OCI-LY7 (cell line): ENCODE measurements at regions not wholly inside any gene's neighbourhood (a gene's known extent, or its start where the extent isn't known, plus 50 kb on each side); places are given as distances from the start of the nearest gene placed in this dataset.

ENCODE experiments used
- BruUV-seq: library from RNA; stranded (reverse); fragments of 400-500 nt; replicated peaks from 2 replicates; lab custom pipeline; 2021; lab: Mats Ljungman, UMichigan
- CTCF ChIA-PET: fragments of 300-600 bp; sonication (Branson Sonifier 250); formaldehyde crosslinking; loops from one replicate; lab custom pipeline; 2022; ENCODE audit warnings: antibody characterized with exemption; ENCODE audit not compliant: unreplicated experiment; lab: Charles Lee
- POLR2A ChIA-PET: fragments of 300-600 bp; sonication (Branson Sonifier 250); formaldehyde crosslinking; loops from one replicate; lab custom pipeline; 2022; ENCODE audit warnings: antibody characterized with exemption; lab: Charles Lee
- DNase-seq: peaks from one replicate; pipeline ENCODE4 v3.0.0-alpha.2; 2015; ENCODE audit warnings: low spot score
- H2AFZ ChIP-seq: fragments of 200-600 bp; sonication (generic), shearing (Covaris generic); 2 replicates; pipeline ENCODE4 v1.6.1; 2014; ENCODE audit warnings: mild to moderate bottlenecking, antibody characterized with exemption, low read length, moderate library complexity
- H3K27ac ChIP-seq: fragments of 200-600 bp; sonication (generic); 2 replicates; pipeline ENCODE4 v1.5.1; 2014; ENCODE audit warnings: mixed run types, low read depth, mild to moderate bottlenecking, moderate library complexity, low read length, inconsistent platforms; ENCODE audit not compliant: poor library complexity, severe bottlenecking
- H3K36me3 ChIP-seq: fragments of 200-600 bp; sonication (generic); 2 replicates; pipeline ENCODE4 v1.6.1; 2014; ENCODE audit warnings: mild to moderate bottlenecking, antibody characterized with exemption, low read length, moderate library complexity, mixed read lengths; ENCODE audit not compliant: insufficient read depth
- H3K4me1 ChIP-seq: fragments of 200-600 bp; sonication (generic); 2 replicates; pipeline ENCODE4 v1.5.1; 2014; ENCODE audit warnings: mild to moderate bottlenecking, low read length; ENCODE audit not compliant: insufficient read depth, poor library complexity, severe bottlenecking
- H3K4me2 ChIP-seq: fragments of 200-600 bp; sonication (generic); 2 replicates; pipeline ENCODE4 v1.6.1; 2014; ENCODE audit warnings: mild to moderate bottlenecking, low read length
- H3K4me3 ChIP-seq: fragments of 200-600 bp; sonication (generic); 2 replicates; pipeline ENCODE4 v1.5.1; 2014; ENCODE audit warnings: mild to moderate bottlenecking, low read depth, low read length; ENCODE audit not compliant: poor library complexity, severe bottlenecking
- H3K79me2 ChIP-seq: fragments of 200-600 bp; sonication (generic); 2 replicates; pipeline ENCODE4 v1.6.1; 2016; ENCODE audit warnings: low read depth, mild to moderate bottlenecking, low read length, moderate library complexity, mixed read lengths; ENCODE audit not compliant: insufficient read depth
- H3K9me2 ChIP-seq: fragments of 200-600 bp; sonication (generic); 2 replicates; pipeline ENCODE4 v1.6.1; 2016; ENCODE audit warnings: mild to moderate bottlenecking, low read length, mixed read lengths; ENCODE audit not compliant: insufficient read depth
- H3K9me3 ChIP-seq: fragments of 200-600 bp; sonication (generic); 2 replicates; pipeline ENCODE4 v1.6.1; 2014; ENCODE audit warnings: mild to moderate bottlenecking, mixed run types, low read length, mixed read lengths
- H4K20me1 ChIP-seq: fragments of 200-600 bp; sonication (generic); 2 replicates; pipeline ENCODE4 v1.6.1; 2014; ENCODE audit warnings: mild to moderate bottlenecking, antibody characterized with exemption, low read length, moderate library complexity, mixed read lengths; ENCODE audit not compliant: insufficient read depth
- EZH2phosphoT487 ChIP-seq: fragments of 200-600 bp; sonication (generic); IDR thresholded peaks from 2 replicates; pipeline ENCODE4 v1.6.1; 2018; ENCODE audit warnings: low read depth, borderline replicate concordance, mild to moderate bottlenecking, mixed run types, antibody characterized with exemption, low read length, moderate library complexity, mixed read lengths
- intact Hi-C: fragments of 100-400 bp; cut with micrococcal nuclease; formaldehyde crosslinking; loops from one replicate; pipeline ENCODE4 v1.10.0; 2022; ENCODE audit not compliant: unreplicated experiment
- TF ChIP-seq, protein P1 (sequence below): fragments of 200-600 bp; sonication (generic); conservative IDR thresholded peaks from 2 replicates; pipeline ENCODE4 v1.5.1; 2014; ENCODE audit warnings: mild to moderate bottlenecking, antibody characterized with exemption, low read length, moderate library complexity, mixed read lengths

DNA sequence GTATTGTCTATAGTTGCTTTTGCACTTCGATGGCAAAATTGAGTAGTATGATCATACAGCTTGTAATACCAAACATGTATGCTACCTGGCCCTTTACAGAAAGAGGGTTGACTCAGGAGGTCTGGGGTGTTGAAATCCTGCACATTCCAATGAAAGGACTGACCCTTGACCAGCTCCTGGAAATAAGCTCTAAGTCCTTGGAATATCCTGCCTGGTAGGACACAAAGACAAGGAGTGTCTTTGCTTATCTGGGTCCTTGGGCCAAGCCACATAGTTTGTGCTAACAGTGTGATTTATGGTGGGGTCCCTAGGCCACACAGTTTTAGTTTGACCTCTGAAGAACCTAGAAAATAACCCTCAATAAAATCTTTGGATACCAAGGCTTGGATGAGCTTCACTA lies 89.3 kb upstream of the FTMT start:
- Histone ChIP-seq H2AFZ (no peak overlapping the region), H3K4me1 (no peaks in the 10 kb centered on the region), H3K27ac (no peak overlapping the region), H3K4me2 (no peak overlapping the region), H3K9me3 (no peaks in the 10 kb centered on the region), H3K4me3 (no peak overlapping the region), H3K36me3 (no peaks in the 10 kb centered on the region), H3K9me2 (no peaks in the 10 kb centered on the region), H3K79me2 (no peaks in the 10 kb centered on the region), H4K20me1 (no peaks in the 10 kb centered on the region)
- intact Hi-C loops: no loop called here
- no peak for DNase-seq
- CTCF ChIA-PET: no interaction called here
- TF ChIP-seq, protein P1, sequence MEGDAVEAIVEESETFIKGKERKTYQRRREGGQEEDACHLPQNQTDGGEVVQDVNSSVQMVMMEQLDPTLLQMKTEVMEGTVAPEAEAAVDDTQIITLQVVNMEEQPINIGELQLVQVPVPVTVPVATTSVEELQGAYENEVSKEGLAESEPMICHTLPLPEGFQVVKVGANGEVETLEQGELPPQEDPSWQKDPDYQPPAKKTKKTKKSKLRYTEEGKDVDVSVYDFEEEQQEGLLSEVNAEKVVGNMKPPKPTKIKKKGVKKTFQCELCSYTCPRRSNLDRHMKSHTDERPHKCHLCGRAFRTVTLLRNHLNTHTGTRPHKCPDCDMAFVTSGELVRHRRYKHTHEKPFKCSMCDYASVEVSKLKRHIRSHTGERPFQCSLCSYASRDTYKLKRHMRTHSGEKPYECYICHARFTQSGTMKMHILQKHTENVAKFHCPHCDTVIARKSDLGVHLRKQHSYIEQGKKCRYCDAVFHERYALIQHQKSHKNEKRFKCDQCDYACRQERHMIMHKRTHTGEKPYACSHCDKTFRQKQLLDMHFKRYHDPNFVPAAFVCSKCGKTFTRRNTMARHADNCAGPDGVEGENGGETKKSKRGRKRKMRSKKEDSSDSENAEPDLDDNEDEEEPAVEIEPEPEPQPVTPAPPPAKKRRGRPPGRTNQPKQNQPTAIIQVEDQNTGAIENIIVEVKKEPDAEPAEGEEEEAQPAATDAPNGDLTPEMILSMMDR: no peak
- TF ChIP-seq EZH2phosphoT487: no peak
- POLR2A ChIA-PET: no interaction called here
- BruUV-seq: no TSS peak

DNA sequence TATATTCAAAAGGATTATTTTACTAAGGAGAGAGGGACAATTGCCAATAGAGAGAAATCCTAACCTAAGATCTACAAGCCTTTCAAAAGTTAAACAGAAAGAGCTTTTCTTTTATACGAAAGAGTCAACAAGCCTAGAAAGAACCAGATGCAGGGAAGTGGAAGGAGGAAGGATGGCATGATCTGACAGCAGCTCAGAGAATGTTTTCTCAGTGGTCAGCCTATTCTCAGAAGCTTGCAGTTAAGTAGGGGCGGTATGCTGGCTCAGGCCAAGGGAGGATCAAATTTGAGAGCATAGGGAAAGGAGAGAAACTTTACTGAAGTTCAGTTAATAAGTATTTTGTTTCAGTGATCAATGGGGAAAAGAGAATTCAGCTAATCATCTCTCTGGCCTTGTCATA lies 88.0 kb upstream of the FTMT start:
- Histone ChIP-seq H3K79me2 (no peaks in the 10 kb centered on the region), H3K36me3 (no peaks in the 10 kb centered on the region), H4K20me1 (no peaks in the 10 kb centered on the region), H3K27ac (no peak overlapping the region), H2AFZ (no peak overlapping the region), H3K4me1 (no peaks in the 10 kb centered on the region), H3K9me3 (no peaks in the 10 kb centered on the region), H3K9me2 (no peaks in the 10 kb centered on the region), H3K4me3 (no peak overlapping the region), H3K4me2 (no peak overlapping the region)
- no TSS peak for BruUV-seq
- ChIA-PET CTCF (no interaction called here), POLR2A (interaction anchor here (0.7 to 1.0 kb wide), 2 partner anchors 25 to 278 kb away, joined by 3 to 5 read pairs; no protein-coding TSS in a partner anchor)
- intact Hi-C loops: no loop called here
- no peak for DNase-seq
- TF ChIP-seq, protein P1: no peak
- no peak for TF ChIP-seq EZH2phosphoT487

DNA sequence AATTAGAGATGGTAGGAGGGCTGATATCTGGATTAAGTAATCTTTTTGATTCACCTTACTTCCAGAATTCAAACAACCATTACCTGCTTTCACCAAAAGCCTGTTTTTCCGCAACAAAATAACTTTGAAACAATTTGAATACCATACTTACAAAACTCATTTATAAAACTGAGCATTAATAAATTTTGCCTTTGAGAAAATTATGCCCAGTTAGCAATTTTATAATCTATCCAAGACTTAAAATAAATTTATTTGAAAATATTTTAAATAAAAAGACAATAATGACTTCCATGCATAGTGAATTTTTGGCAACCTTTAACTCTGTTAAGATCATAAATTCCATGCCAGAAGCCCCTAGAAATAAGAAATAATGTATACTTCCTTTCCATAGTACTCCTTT lies 71.3 kb upstream of the FTMT start:
- H2AFZ ChIP-seq: no peak overlapping the region
- no peaks in the 10 kb centered on the region for H3K9me2 ChIP-seq
- no peak overlapping the region for H3K4me2 ChIP-seq
- no peaks in the 10 kb centered on the region for H3K4me1 ChIP-seq
- H3K27ac ChIP-seq: no peak overlapping the region
- no peak overlapping the region for H3K4me3 ChIP-seq
- H3K9me3 ChIP-seq: no peaks in the 10 kb centered on the region
- CTCF ChIA-PET: no interaction called here
- intact Hi-C loops: no loop called here
- TF ChIP-seq, protein P1: no peak
- TF ChIP-seq EZH2phosphoT487: no peak
- POLR2A ChIA-PET: no interaction called here
- BruUV-seq: no TSS peak
- no peaks in the 10 kb centered on the region for H3K36me3 ChIP-seq
- no peaks in the 10 kb centered on the region for H3K79me2 ChIP-seq
- no peaks in the 10 kb centered on the region for H4K20me1 ChIP-seq
- no peak for DNase-seq
